ENCODE measurements at regions not wholly inside any gene's neighbourhood (a gene's known extent, or its start where the extent isn't known, plus 50 kb on each side); places are given as distances from the start of the nearest gene placed in this dataset.

- DNase-seq (ENCODE audit: low read depth), result no peak
- no peak for TF ChIP-seq CTCF (IDR thresholded peaks at IDR 0.05; ENCODE audit: insufficient read depth, low read depth, low read length)
- no peak overlapping the region for H3K4me3 ChIP-seq (ENCODE audit: low read depth, low read length)
These were observed 253.3 kb downstream of the PLPP3 start for GRCh38 chr1:56326056-56326455.

GRCh38 chr1:56324504-56324903 lies 254.9 kb downstream of the PLPP3 start:
- no peak overlapping the region for H3K4me3 ChIP-seq (ENCODE audit: low read depth, low read length)
- no peak for TF ChIP-seq CTCF (IDR thresholded peaks at IDR 0.05; ENCODE audit: insufficient read depth, low read depth, low read length)
- DNase-seq (ENCODE audit: low read depth), result no peak

GRCh38 chr1:56322211-56322610 lies 257.2 kb downstream of the PLPP3 start:
- DNase-seq (ENCODE audit: low read depth), result no peak
- TF ChIP-seq CTCF (IDR thresholded peaks at IDR 0.05; ENCODE audit: insufficient read depth, low read depth, low read length), result no peak
- H3K4me3 ChIP-seq (ENCODE audit: low read depth, low read length), result no peak overlapping the region

- no peak for DNase-seq (ENCODE audit: low read depth)
- no peak overlapping the region for H3K4me3 ChIP-seq (ENCODE audit: low read depth, low read length)
- no peak for TF ChIP-seq CTCF (IDR thresholded peaks at IDR 0.05; ENCODE audit: insufficient read depth, low read depth, low read length)
These were observed 258.2 kb downstream of the PLPP3 start for GRCh38 chr1:56321150-56321490.

GRCh38 chr1:56320464-56321149 lies 258.8 kb downstream of the PLPP3 start:
- DNase-seq (ENCODE audit: low read depth), result no peak
- no peak overlapping the region for H3K4me3 ChIP-seq (ENCODE audit: low read depth, low read length)
- no peak for TF ChIP-seq CTCF (IDR thresholded peaks at IDR 0.05; ENCODE audit: insufficient read depth, low read depth, low read length)

- no peak for TF ChIP-seq CTCF (IDR thresholded peaks at IDR 0.05; ENCODE audit: insufficient read depth, low read depth, low read length)
- DNase-seq (ENCODE audit: low read depth), result no peak
- H3K4me3 ChIP-seq (ENCODE audit: low read depth, low read length), result no peak overlapping the region
These were observed 261.6 kb downstream of the PLPP3 start for GRCh38 chr1:56317722-56318121.
